ENCODE measurements at regions not wholly inside any gene's neighbourhood (a gene's known extent, or its start where the extent isn't known, plus 50 kb on each side); places are given as distances from the start of the nearest gene placed in this dataset.

DNA sequence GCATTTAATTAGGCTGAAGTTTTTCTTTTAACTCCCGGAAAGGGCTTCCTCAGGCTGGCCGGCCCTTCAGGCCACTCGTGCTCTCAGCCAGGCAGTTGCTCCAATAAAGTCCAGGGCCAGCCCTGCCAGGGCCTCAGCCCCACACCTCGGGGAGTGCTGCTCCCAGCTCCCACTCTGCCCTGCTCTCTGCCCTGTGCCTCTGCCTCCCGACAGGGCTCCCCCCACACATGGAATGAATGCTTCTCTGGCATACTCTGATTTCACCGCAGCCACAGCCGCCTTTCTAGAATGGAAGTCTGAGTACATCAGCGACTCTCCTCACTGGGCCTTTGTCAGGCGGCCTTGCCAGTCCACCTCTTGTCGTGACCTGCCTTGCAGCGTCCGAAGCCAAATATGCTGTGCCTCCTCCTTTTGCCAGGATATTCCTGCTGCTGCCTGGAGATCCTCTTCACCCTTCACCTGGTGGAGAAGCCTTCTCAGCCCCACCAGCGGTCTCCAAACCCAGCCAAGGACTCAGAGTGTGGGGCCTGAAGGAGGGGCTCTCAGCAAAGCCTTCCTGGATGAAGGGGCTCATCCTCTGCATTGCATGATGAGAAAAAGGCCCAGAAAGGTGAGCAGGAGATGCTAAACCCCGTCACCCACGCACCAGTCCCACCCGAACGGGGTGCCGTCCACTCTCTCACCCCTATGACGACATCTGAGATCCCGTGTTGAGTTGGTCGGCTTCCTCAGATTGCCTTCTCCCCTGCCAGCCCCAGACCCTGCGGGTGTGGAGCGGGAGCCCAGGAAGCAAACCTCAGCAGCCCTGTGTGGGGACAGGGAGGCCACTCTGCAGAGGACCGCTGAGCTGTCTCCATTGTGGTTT, 472.7 kb upstream of the HS6ST1 start:
- TF ChIP-seq, protein P1, sequence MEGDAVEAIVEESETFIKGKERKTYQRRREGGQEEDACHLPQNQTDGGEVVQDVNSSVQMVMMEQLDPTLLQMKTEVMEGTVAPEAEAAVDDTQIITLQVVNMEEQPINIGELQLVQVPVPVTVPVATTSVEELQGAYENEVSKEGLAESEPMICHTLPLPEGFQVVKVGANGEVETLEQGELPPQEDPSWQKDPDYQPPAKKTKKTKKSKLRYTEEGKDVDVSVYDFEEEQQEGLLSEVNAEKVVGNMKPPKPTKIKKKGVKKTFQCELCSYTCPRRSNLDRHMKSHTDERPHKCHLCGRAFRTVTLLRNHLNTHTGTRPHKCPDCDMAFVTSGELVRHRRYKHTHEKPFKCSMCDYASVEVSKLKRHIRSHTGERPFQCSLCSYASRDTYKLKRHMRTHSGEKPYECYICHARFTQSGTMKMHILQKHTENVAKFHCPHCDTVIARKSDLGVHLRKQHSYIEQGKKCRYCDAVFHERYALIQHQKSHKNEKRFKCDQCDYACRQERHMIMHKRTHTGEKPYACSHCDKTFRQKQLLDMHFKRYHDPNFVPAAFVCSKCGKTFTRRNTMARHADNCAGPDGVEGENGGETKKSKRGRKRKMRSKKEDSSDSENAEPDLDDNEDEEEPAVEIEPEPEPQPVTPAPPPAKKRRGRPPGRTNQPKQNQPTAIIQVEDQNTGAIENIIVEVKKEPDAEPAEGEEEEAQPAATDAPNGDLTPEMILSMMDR (conservative IDR thresholded peaks at IDR 0.05; ENCODE audit: low read depth, low read length), result no peak
- no peak overlapping the region for H3K4me3 ChIP-seq (ENCODE audit: low read depth, low read length)
- DNase-seq (ENCODE audit: low read depth), result no peak

DNA sequence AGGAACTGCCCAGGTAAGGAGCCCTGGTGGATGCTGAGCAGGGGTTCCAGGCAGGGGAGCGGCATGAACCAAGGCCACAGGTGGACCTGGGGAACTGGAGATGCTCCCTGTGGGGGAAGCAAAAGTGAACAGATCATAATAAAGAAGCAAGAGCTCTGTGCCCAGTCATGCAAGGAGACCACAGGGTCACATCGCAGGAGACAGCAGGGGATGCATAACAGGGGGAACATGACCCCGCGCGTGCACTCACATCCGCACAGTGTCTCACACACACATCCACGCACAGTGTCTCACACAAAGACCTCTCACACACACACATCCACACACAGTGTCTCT, 473.3 kb upstream of the HS6ST1 start:
- H3K4me3 ChIP-seq (ENCODE audit: low read depth, low read length), result no peak overlapping the region
- DNase-seq (ENCODE audit: low read depth), result no peak
- TF ChIP-seq, protein P1 (conservative IDR thresholded peaks at IDR 0.05; ENCODE audit: low read depth, low read length), result no peak

DNA sequence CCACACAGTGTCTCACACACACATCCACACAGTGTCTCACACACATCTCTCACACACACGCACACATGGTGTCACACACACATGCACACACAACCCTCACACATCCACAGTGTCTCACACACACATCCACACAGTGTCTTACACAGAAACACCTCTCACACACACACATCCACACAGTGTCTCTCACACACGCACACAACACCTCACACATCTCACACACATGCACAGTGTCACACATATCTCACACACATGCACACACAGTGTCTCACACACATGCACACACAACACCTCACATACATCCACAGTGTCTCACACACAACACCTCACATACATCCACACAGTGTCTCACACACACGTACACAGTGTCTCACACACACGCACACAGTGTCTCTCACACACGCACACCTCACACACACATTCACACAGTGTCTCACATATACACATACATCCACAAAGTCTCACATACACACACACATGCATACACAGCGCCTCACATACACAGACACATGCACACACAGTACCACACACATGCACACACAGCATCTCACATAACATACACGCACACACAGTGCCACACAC, 473.9 kb upstream of the HS6ST1 start:
- TF ChIP-seq, protein P1 (conservative IDR thresholded peaks at IDR 0.05; ENCODE audit: low read depth, low read length), result no peak
- H3K4me3 ChIP-seq (ENCODE audit: low read depth, low read length), result no peak overlapping the region
- no peak for DNase-seq (ENCODE audit: low read depth)

GRCh38 chr2:128793404-128793803, 474.7 kb upstream of the HS6ST1 start:
- DNase-seq (ENCODE audit: low read depth), result no peak
- TF ChIP-seq, protein P1 (conservative IDR thresholded peaks at IDR 0.05; ENCODE audit: low read depth, low read length), result no peak
- no peak overlapping the region for H3K4me3 ChIP-seq (ENCODE audit: low read depth, low read length)

DNA sequence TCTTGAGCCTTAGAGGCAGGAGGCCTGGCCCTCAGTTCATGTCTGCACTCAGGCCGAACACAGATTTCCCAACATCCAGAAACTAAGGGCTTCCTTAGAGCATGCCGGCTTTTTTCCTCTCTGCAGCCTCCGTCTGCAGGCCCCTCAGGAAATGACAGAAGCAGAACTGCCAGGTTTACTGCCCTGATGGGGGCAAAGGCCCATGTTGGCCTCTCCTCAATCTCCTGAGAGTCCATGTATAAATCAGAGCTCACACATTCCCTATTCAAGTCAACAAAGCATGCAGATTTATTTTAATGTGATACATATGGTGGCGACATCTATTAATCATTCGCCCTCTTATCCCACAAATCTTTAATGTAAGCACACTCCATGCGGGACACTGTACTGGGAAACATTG, 475.6 kb upstream of the HS6ST1 start:
- no peak for DNase-seq (ENCODE audit: low read depth)
- no peak overlapping the region for H3K4me3 ChIP-seq (ENCODE audit: low read depth, low read length)
- TF ChIP-seq, protein P1 (conservative IDR thresholded peaks at IDR 0.05; ENCODE audit: low read depth, low read length), result no peak

DNA sequence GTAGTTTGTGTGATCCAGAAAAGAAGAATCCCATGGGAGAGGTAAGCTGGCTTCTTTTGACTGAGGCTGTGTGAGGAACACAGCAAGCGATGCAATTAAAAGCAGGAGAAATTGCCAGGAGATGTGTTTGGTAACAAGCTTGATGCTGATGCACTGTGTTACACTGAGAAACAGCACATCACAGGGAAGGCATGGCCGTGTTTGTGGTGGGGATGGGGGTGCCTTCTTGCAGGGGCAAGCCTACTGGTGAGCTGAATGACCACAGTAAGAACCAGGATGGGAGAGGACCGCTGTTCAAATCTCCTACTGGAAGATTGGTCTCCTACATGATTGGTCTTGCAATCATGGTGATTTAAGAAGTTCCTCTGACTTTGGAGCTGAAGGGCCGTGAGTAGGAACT, 477.7 kb upstream of the HS6ST1 start:
- TF ChIP-seq, protein P1 (conservative IDR thresholded peaks at IDR 0.05; ENCODE audit: low read depth, low read length), result no peak
- no peak for DNase-seq (ENCODE audit: low read depth)
- no peak overlapping the region for H3K4me3 ChIP-seq (ENCODE audit: low read depth, low read length)

DNA sequence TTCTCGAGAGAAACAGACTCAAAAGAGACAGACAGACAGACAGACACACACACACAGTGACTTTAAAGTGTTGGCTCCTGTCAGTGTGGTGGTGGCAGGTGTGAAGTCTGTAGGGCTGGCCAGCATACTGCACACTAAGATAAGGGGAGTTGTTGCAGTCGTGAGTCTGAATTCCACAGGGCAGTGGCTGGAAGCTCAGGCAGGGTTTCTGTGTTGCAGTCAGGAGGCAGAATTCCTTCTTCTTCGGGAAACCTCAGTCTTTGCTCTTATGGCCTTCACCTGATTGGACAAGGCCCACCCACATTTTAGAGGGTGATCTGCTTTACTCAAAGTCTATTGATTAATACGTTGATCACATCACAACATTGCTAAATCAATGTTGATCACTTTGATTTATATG, 478.4 kb upstream of the HS6ST1 start:
- no peak overlapping the region for H3K4me3 ChIP-seq (ENCODE audit: low read depth, low read length)
- TF ChIP-seq, protein P1 (conservative IDR thresholded peaks at IDR 0.05; ENCODE audit: low read depth, low read length), result no peak
- no peak for DNase-seq (ENCODE audit: low read depth)
